Fibroblast of skin of left quadriceps (primary cell): ENCODE measurements at regions not wholly inside any gene's neighbourhood (a gene's known extent, or its start where the extent isn't known, plus 50 kb on each side); places are given as distances from the start of the nearest gene placed in this dataset.

ENCODE experiments used
- DNase-seq, 2 experiments: peaks; one replicate each; pipeline ENCODE4 v3.0.0-alpha.2; 2013; ENCODE audit warnings: low read depth in 2 of 2

DNA sequence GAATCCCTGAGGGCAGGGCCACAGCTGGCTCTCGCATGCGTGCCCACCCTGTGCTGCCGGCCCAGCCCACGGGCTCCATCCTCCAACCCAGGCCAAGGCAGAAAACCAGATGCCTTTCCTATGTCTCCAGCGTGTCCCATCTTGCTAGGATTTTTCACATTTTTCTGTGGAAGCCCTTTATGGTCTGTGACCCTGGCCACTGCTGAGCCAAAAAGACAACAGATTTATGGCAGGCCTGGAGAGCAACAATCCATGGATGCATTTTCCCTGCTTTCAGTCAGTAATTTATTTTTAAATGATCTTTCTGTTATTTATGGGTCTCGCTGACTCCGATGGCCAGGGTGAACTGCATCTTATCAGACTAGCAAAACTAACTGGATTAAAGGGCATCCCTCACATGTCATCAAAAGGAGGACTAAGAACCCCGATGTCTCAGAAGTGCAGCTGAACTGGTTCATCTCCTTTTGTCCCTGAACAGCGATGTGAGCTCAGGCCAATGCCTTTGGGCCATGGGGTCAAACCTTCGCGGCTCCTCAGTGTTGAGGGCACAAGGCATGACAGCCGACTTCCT, 346.0 kb downstream of the CYRIA start:
- DNase-seq: no peak

DNA sequence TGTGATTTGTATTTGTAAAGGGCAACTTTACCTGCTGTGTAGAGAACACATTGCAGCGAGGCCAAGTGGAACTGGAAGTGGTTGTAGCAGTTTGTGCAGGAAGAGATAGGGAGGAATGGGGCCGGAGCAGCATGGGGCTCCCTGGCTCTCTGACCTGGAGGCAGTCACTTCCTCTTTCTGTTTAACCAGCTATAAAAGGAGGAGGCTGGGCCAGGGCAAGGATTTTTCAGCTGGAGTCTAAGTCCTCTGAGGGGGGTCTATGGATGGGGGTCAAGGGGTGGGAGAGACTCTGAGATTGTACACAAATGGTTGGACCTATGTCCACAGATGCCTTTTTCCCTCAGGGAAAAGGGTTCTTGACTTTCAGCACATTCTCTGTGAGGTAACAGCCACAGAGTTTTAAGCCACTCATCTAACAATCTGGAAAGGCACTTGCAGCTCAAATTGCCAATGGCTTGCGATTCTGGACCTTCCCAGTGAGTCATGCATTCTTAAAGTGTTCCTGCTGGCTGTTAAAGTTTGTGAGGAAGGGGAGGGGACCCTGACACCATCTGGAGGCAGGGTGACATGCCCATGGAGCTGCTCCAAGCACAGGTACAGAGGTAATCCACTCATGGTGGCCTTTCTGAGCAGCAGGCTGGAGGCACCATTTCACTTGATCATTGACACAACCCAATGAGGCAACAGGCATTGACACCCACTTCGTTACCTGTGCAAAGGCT, 347.0 kb downstream of the CYRIA start:
- DNase-seq: no peak

DNA sequence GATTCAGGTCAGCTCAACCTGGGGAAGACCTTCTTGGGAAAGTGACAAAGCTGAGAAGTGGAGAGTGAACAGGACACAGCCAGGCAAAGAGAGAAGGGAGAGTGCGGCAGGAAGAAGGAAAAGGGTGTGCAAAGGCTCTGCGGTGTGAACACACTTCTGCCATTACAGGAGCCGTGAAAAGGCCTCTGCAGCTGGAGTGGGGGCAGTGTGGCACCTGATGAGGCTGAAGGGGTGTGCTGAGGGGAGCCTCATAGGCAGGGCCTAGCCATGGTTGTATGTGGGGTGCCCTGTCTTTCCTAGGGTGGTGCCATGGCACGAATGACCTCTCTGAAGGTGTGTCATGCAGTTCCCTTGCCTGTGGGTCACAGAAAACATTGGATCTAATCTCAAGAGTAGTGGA, 347.6 kb downstream of the CYRIA start:
- no peak for DNase-seq

DNA sequence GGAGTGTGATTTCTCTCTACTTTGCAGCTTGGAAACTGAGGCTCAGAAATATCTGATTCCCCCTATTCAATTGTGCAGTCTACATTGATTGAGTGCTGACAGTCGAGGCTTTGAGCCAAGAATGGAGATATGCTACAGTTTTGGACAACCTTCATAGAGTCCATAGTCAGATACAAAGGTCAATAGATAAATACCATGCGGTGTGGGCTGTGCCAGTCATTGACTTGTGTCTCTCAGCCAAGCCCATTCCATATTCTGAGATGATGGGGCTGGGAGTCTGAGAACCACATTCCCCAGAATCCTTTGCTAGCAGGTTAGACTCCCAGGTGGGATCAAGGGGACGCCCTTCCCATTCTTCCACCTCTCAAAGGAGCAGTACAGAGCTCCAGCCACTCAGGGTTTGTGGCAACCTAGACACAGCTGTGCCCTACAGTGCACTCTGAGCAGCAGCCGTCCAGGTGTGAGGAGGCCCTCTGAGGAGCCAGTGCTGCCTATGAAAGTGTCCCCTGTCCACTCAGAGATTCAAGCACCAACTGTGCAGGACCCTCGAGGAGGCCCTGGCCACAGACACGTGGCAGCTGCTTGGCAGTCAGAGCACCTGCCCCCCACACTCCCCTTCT, 348.3 kb downstream of the CYRIA start:
- no peak for DNase-seq

DNA sequence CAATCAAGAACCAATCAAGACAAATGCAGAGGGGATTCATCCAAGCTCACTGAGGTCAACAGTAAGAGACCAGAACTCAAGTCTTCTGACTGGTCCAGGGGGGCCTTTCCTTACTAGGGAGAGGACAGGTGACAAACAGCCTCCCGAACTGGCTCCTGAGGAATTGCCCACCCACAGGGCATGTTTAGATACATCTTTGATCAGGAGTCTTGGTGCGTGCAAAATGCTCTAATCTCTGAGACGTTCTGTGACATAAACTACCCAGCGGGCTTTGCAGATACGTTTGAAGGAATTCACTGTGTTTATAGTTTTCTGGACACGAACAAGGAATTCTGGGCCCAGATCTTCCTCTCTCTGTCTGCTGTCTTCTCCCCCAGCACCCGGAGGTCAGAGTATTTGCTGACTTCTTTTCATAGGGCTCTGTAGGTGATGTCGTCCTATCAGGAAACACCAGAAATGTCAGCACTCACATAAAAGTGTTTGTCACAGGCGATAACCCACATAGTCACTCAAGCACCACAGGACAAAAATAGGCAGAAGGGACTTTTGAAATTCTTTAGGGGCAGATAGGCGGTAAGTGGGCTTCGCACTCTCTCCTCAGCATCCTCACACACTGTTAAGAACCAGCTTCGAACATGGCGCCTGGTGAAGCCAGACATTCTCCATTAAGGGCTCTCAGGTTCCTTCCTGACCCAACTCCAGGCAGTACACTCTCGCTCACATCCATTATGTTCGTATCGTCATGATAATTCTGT, 349.0 kb downstream of the CYRIA start:
- DNase-seq: no peak

DNA sequence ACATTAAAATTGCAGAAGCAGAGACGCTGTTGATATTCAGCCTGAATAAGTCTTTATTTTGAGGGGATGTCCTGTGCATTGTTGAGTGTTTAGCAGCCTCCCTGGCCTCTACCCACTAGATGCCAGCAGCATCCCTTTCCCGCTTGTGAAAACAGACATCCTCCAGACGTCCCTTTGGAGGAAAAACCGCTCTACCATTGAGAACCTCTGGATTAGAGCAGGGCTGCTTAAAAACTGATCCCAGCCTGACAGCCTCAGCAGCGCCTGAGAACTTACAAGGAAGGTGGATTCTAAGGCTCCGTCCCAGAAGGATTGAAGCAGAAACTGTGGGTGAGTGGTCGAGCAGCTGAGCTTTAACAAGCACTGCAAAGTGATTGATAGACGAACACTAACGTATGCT, 349.7 kb downstream of the CYRIA start:
- no peak for DNase-seq

DNA sequence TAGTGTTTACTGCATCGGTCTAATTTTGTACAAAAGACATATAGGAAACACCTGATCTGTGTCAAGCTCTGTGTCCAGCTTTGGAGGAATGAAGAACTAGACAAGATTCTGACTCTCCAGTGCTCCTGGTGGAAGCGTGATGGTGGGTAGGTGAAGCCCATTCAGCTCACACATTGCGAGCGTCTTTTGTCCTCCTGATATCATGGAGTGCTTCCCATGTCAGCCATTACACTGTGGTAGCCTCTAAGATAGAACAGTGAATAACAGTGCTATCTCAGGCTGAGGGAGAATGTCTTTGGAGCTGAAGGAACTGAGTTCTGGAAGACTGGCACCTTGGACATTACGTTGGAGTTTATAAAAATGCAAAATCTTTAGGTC, 350.2 kb downstream of the CYRIA start:
- DNase-seq: no peak

DNA sequence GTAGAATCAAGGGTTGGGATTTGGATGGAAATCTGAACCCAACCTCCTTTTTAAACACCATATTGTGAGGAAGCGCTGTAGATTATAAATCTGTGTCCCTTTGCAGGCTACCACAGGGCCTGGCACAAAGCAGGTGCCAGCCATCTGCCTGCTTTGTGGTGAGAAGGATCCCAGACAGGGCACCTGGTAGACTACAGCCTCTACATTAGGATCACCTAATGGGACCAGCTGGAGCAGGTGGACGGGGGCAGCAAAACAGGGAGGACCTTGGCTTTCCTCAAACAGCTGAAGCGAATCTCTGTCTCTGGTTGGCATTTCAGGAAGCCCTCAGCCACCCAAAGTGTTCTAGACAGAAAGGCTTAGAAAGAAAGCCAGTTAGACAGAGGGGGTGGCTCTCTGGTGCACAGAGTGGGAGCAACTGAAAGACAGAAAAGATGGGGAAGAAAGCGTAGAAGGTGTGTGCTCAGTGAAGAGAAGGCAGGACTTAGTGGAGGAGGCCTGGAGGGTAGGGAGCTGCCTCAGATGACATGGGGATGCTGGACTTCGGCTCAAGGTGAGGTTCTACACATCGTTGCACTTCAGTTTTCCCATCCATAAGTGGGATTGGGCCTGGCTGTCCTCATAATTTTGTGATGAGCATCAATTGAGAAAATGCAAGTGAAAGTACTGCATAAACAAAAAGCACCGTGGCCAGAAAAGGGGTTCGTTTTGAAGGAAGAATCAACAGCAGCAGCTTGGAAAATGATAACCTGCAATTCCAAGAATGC, 350.8 kb downstream of the CYRIA start:
- DNase-seq: no peak

DNA sequence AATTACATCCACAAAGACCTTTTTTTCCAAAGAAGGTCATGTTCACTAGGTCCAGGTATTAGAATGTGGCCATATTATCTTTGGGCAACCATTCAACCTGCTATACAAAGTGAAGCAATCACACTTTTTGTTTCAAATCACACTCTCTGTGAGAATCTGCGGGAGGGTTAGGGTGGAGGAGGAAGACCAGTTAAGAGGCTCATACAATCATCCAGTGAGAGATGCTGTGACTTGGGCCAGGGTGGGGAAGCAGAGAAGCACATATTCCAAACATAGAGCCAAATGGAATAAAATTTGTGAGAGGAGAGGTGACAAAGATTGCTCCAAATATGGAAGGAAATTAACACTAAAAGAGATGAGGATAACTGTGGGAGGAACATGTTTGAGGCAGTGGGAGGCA, 351.6 kb downstream of the CYRIA start:
- DNase-seq: no peak

DNA sequence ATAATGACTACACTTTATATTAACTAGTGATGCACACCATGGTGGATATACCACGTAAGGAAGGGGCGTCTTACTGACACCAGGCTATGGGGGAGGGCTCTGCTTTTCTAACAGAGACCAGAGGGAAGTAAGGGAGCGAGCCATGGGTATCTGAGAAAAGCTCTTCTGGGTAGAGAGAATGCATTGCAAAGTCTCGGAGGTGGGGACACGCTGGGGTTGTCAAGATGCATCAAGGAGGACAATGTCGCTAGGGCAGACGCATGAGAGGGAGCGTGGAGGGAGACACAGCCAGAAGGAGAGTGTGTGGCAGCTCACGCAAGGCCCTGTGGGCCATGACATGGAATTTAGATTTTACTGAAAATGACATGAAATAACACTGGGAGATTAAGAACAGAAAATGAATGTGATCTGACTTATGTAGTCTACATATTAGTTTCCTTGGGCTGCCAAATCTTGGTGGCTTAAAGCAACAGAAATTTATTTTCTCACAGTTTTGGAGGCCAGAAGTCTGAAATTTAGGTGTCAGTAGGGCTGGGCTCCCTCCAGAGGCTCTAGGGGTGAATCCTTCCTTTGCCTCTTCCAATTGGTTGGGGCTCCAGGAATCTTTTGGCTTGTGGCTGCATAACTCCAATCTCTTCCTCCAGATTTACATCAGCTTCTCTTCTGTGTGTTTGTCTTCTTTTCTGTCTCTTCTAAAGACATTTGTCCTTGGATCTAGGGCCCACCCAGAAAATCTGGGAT, 352.2 kb downstream of the CYRIA start:
- DNase-seq: no peak

DNA sequence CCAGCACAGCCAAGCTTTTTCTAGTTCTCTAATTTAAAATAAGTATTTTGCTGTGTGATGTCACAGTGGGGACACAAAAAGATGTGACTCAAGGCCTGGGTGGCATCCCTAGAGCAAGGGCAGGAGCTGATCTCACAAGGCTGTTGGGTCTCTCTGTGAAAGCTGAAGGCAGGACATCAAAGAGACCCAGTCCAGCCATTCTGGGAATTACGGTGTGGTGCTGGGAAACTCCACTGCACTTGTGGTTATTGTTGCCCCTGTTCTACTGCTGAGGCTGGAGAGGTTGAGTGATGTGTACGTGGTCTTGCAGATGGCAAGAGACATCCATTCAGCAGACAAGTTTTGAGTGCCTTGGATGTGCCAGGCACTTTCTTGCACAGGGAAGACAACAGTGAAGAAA, 352.9 kb downstream of the CYRIA start:
- no peak for DNase-seq

DNA sequence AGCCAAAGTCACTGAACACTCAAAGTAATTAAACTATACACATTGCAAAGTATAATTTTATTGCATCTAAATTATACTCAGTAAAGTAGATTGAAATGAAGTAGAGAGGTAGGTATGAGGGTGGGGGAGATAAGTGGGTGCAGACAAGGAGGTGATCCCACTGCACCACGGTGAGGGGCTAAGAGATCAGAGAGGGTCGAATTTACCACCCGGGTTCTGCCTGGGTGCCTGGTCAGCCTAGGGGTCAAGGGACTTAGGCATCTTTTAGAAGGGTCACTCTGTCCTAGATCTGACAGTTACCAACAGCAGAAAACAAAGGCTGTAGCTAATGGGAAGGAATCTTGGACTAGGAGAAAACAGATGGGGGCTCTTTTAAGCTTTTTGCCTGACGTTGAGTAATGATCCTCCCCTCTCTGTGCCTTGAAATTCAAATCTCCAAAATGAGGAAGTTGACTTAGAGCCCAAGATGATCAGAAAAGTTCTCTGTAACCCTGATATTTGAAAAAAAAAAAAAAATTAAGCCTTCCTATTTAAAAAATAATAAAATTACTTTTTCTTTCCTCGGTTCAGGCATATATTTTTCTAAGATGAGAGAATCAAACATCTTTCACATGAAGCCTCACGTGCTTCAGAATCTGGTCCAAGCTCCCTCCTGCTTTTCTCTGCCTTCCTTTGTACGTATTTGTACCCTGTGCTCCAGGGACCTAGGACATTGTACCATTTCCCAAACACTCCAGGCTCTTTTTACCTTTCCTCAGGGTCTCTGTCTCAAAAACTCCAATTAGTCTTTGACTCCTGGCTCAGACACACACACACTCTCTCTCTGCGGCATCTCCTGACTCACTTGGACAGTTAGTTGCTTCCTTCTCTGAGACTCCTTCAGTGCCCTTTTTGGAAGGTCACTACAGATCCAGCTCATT, 353.9 kb downstream of the CYRIA start:
- DNase-seq: no peak

DNA sequence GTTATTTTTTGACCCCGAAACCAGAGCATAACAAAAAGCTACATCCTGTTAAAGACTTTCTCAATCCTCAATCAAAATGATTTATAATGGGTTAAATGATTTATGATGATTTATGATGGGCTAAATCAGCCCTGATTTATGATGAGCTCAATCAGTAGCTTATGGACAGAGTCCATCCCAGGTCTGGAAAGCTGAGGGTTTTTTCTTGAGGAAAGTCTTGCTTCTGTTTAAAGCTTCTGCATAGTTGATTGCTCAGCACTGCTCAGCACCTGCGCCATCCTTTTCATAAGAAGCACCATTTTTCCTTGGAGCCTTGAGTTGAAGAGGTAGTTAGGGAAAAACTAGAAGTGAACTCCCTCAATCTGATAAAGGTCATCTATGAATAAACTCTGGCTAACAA, 356.8 kb downstream of the CYRIA start:
- no peak for DNase-seq

DNA sequence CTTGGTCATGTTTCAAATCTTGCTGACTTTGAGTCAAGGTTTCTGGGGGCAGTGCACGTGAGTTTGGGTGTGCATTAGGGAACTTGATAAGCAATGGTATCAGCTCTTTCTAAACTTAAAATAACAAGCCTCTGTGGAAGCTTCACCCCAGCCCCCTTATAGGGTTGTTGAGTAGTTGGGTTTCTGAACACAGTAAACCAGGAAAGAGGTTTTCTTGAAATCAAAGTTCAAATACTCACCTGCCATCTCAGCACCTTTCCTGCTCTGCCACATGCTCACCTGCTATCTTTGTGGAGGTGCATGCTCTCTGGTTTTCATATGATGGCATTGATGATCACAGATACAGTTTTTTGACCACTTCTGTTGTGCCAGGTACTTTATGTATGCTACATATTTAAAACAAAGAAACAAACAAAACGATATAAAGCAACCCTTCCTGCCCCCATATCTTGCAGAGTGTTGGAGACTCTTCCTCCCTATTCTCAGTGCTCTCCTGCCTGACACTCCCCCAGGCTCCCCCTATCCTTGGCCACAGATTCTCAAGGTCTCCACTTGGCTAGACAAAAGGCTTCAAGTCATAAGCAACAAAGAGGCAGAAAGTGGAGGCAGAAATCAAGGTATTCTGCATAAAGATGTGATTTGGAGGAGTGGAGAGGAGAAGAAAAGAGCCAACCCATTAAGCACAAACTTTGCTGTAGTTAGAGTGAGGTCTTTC, 360.6 kb downstream of the CYRIA start:
- no peak for DNase-seq

DNA sequence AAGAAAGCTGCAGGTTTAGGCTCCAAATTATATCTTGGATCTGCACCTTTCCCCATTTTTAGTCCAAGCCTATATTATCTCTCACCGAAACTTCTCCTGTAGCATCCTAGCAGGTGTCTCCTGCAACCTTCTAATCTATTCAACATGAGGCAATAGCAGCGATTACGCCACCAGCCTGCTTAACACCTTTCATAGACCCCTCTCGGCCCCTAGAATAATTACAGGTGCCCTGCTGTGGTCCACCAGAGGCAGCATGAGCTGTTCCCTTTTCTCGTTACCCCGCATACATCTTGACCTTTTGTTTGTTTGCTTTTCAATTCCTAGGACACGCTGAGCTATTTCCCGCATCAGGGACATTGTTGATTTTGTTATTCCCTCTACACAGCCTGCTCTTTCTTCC, 361.9 kb downstream of the CYRIA start:
- no peak for DNase-seq

DNA sequence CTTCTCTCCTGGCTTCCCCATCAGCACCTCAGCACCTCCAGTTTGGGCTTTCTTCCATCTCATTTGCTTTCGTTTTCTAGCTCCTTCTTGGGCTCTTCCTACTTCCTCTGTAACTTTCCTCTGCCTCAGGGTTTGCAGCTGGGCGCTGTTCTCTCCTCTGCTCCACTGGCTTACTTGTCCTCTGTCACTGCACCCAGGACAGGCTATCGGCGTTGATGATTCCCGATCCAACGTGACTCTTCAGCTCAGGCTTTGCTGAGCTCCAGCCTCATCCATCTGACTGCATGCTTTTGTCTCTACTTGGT, 362.4 kb downstream of the CYRIA start:
- no peak for DNase-seq

DNA sequence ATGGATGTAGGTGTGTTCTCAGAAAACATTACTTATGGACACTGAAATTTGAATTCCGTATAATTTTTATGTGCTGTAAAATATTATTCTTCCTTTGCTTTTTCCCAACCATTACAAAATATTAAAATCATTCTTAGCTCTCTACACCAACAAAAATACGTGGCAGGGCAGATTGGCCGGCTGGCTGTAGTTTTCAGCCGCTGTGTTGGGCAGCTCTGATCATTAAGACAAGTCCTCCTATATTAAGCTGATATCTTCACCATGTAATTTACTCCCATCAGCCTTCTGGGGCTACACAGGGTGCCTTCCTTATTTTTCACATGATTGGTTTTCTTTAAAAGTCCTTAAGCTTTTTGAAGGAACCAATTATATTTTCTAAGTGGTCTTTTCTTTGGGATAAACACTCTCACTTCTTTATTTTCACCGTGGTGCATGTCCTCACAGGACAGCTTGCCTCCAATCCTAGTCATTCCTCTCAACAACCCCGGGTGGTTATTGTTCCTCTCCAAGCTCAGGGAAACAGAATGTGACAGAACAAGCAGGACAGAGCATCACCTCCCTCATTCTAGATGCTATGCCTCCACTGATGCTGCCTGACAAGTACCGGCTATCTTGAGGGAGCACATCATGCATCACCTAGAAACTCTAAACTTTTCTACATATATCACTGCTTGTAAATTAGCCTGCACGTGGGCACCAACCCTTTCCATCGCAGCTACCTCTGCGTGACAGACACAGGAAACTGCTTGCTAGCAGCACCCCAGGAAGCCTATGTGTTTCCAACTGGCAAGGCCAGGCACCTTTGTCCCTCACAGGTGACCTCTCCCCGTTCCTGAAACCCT, 362.3 kb downstream of the MYCN start:
- no peak for DNase-seq

DNA sequence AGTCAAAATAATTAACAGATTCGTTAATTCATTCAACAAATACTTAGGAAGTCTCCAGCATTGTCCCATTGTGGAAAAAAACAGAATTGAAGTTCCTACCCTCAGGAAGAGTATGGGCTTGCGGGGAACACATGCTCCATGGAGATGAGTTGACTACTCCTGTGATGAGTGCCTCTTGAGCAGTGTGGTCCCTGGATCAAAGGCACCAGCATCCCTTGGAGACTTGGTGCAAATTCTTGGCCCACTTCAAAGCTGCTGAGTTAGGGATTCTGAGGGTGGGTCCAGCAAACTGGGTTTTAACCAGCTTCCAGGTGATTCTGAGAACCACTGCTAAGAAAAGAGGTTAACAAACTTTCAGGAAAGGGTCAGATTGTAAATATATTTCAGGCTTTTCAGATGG, 361.6 kb downstream of the MYCN start:
- no peak for DNase-seq

DNA sequence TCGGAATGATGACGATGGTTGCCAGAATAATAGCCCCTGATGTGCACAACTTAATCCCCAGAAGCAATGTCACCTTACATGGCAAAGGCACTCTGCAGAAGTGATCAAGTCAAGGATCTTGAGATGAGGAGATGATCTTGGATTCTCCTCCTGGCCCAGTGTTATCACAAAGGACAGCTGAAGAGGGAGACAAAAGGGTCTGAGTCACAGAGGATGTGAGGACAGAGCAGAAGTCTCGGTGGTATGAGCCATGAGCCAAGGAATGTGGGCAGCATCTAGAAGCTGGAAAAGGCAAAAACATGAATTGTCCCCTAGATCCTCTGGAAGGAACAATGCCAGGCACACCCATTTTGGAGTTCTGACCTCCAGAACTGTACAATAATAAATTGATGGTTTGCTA, 358.5 kb downstream of the MYCN start:
- no peak for DNase-seq
